GM12875 (cell line): ENCODE measurements at regions not wholly inside any gene's neighbourhood (a gene's known extent, or its start where the extent isn't known, plus 50 kb on each side); places are given as distances from the start of the nearest gene placed in this dataset.

Source experiments
- H3K4me3 ChIP-seq: one replicate; pipeline ENCODE4 v1.5.1; 2011; ENCODE audit warnings: low read depth, low read length, control low read depth
- CTCF ChIP-seq: IDR thresholded peaks from 2 replicates; pipeline ENCODE4 v1.5.1; 2011; ENCODE audit warnings: low read depth, mild to moderate bottlenecking, control low read depth, inconsistent platforms, low read length, moderate library complexity, borderline replicate concordance; ENCODE audit not compliant: insufficient read depth

GRCh38 chr20:51237278-51237677 lies 214.4 kb upstream of the KCNG1 start:
- TF ChIP-seq CTCF = no peak

GRCh38 chr20:51236421-51236820 lies 213.5 kb upstream of the KCNG1 start:
- no peak overlapping the region for H3K4me3 ChIP-seq
- TF ChIP-seq CTCF = no peak

More at GRCh38 chr20:51237278-51237677, 214.4 kb upstream of the KCNG1 start:
- H3K4me3 ChIP-seq = no peak overlapping the region

GRCh38 chr20:51233345-51233744 lies 210.4 kb upstream of the KCNG1 start:
- no peak overlapping the region for H3K4me3 ChIP-seq
- no peak for TF ChIP-seq CTCF

- no peak overlapping the region for H3K4me3 ChIP-seq
- TF ChIP-seq CTCF = no peak
Measured at GRCh38 chr20:51230727-51231126, 207.8 kb upstream of the KCNG1 start.

GRCh38 chr20:51228763-51229162 lies 205.9 kb upstream of the KCNG1 start:
- no peak overlapping the region for H3K4me3 ChIP-seq
- no peak for TF ChIP-seq CTCF

- no peak overlapping the region for H3K4me3 ChIP-seq
- TF ChIP-seq CTCF = no peak
Measured at GRCh38 chr20:51227744-51228143, 204.8 kb upstream of the KCNG1 start.

GRCh38 chr20:51223183-51223720 lies 200.3 kb upstream of the KCNG1 start:
- TF ChIP-seq CTCF = no peak
- H3K4me3 ChIP-seq = no peak overlapping the region
